CD4-positive, CD25-positive, alpha-beta regulatory T cell (primary cell): ENCODE measurements at regions not wholly inside any gene's neighbourhood (a gene's known extent, or its start where the extent isn't known, plus 50 kb on each side); places are given as distances from the start of the nearest gene placed in this dataset.

Source experiments
- ATAC-seq, 2 donors: fragments of 150-1000 bp; cut with Tn5 transposase; one replicate each; pipeline ENCODE4 v1.10.0; 2021; ENCODE audit warnings: low read depth in 2 of 2, moderate number of reproducible peaks in 2 of 2, moderate library complexity in 1 of 2
- DNase-seq, 3 donors: peaks; one replicate each; pipeline versions ENCODE4 v3.0.0 to v3.0.0-alpha.2; 2012 to 2022; ENCODE audit warnings: mixed read lengths in 1 of 3
- H3K27ac ChIP-seq: one replicate; pipeline ENCODE4 v1.7.0; 2013; ENCODE audit warnings: mild to moderate bottlenecking, low read length; ENCODE audit not compliant: insufficient read depth, poor library complexity, severe bottlenecking
- H3K27me3 ChIP-seq: one replicate; pipeline ENCODE4 v1.7.0; 2013; ENCODE audit warnings: low read length; ENCODE audit not compliant: control insufficient read depth, insufficient read depth
- H3K36me3 ChIP-seq: one replicate; pipeline ENCODE4 v1.7.0; 2013; ENCODE audit warnings: mild to moderate bottlenecking, low read length, moderate library complexity; ENCODE audit not compliant: control insufficient read depth, insufficient read depth
- H3K4me1 ChIP-seq: 2 replicates; pipeline ENCODE4 v1.7.0; 2013; ENCODE audit warnings: mild to moderate bottlenecking, low read length; ENCODE audit not compliant: insufficient read depth, control insufficient read depth, poor library complexity, severe bottlenecking
- H3K4me3 ChIP-seq: one replicate; pipeline ENCODE4 v1.7.0; 2013; ENCODE audit warnings: low read depth, mild to moderate bottlenecking, low read length, moderate library complexity
- H3K9me3 ChIP-seq, 2 experiments: 1 replicate in 1 of 2; 2 replicates in 1 of 2; pipeline ENCODE4 v1.7.0; 2013; ENCODE audit warnings: low read length in 2 of 2, mild to moderate bottlenecking in 1 of 2, moderate library complexity in 1 of 2; ENCODE audit not compliant: control insufficient read depth in 2 of 2
- H3K27ac Mint-ChIP-seq, 3 donors: one replicate each; pipeline ENCODE4 v1.8.0; 2020 to 2022; ENCODE audit warnings: mild to moderate bottlenecking in 3 of 3, mixed read lengths in 3 of 3, moderate library complexity in 2 of 3
- H3K27me3 Mint-ChIP-seq: one replicate; pipeline ENCODE4 v1.8.0; 2022; ENCODE audit warnings: mild to moderate bottlenecking, mixed read lengths
- H3K36me3 Mint-ChIP-seq: one replicate; pipeline ENCODE4 v1.8.0; 2020; ENCODE audit warnings: mixed read lengths
- H3K4me1 Mint-ChIP-seq, 4 donors: one replicate each; pipeline ENCODE4 v1.8.0; 2020 to 2022; ENCODE audit warnings: mixed read lengths in 4 of 4, mild to moderate bottlenecking in 1 of 4
- H3K4me3 Mint-ChIP-seq, 4 donors: one replicate each; pipeline ENCODE4 v1.8.0; 2020 to 2022; ENCODE audit warnings: mild to moderate bottlenecking in 4 of 4, mixed read lengths in 4 of 4, moderate library complexity in 3 of 4
- H3K9me3 Mint-ChIP-seq, 7 donors: one replicate each; pipeline ENCODE4 v1.8.0; 2020 to 2022; ENCODE audit warnings: mixed read lengths in 7 of 7, mild to moderate bottlenecking in 3 of 7, moderate library complexity in 2 of 7

GRCh38 chr21:35579520-35580293 is 480.6 kb downstream of the SETD4 start:
- H3K27ac Mint-ChIP-seq: no peak overlapping the region
- Histone ChIP-seq H3K27ac (no peak overlapping the region), H3K27me3 (peaks cover 3% of the 10 kb centered on the region), H3K9me3 (no peaks in the 10 kb centered on the region), H3K4me1 (no peaks in the 10 kb centered on the region), H3K36me3 (no peaks in the 10 kb centered on the region), H3K4me3 (no peak overlapping the region)
- H3K9me3 Mint-ChIP-seq: peaks cover 0 to 3% (median 0%) of the 10 kb centered on the region in 7 donors
- H3K36me3 Mint-ChIP-seq: no peaks in the 10 kb centered on the region
- no peak for ATAC-seq
- peaks cover 0 to 1% (median 0%) of the 10 kb centered on the region in 4 donors for H3K4me1 Mint-ChIP-seq
- no peak for DNase-seq
- H3K27me3 Mint-ChIP-seq: peaks cover 13% of the 10 kb centered on the region
- H3K4me3 Mint-ChIP-seq: no peak overlapping the region

- Mint-ChIP-seq H3K9me3 (peaks cover 0 to 3% (median 0%) of the 10 kb centered on the region in 7 donors), H3K4me1 (no peaks in the 10 kb centered on the region), H3K36me3 (no peaks in the 10 kb centered on the region), H3K4me3 (no peak overlapping the region), H3K27me3 (peaks cover 18% of the 10 kb centered on the region), H3K27ac (no peak overlapping the region)
- Histone ChIP-seq H3K27me3 (peaks cover 6% of the 10 kb centered on the region), H3K4me3 (no peak overlapping the region), H3K27ac (no peak overlapping the region), H3K9me3 (no peaks in the 10 kb centered on the region), H3K4me1 (no peaks in the 10 kb centered on the region), H3K36me3 (no peaks in the 10 kb centered on the region)
- no peak for ATAC-seq
- DNase-seq: no peak
Measured at GRCh38 chr21:35578831-35579471, 481.4 kb downstream of the SETD4 start.

- H3K9me3 Mint-ChIP-seq: peaks cover 0 to 3% (median 0%) of the 10 kb centered on the region in 7 donors
- no peaks in the 10 kb centered on the region for H3K9me3 ChIP-seq
- H3K27me3 ChIP-seq: peaks cover 6% of the 10 kb centered on the region
- H3K4me3 Mint-ChIP-seq: no peak overlapping the region
- no peaks in the 10 kb centered on the region for H3K36me3 ChIP-seq
- H3K27ac ChIP-seq: no peak overlapping the region
- no peaks in the 10 kb centered on the region for H3K36me3 Mint-ChIP-seq
- no peak overlapping the region for H3K4me3 ChIP-seq
- peaks cover 18% of the 10 kb centered on the region for H3K27me3 Mint-ChIP-seq
- DNase-seq (no peak), ATAC-seq (no peak)
- no peaks in the 10 kb centered on the region for H3K4me1 Mint-ChIP-seq
- H3K4me1 ChIP-seq: no peaks in the 10 kb centered on the region
- no peak overlapping the region for H3K27ac Mint-ChIP-seq
Measured at GRCh38 chr21:35578347-35578782, 482.0 kb downstream of the SETD4 start.

- Mint-ChIP-seq H3K4me1 (no peaks in the 10 kb centered on the region), H3K4me3 (no peak overlapping the region), H3K36me3 (no peaks in the 10 kb centered on the region), H3K9me3 (peaks cover 0 to 3% (median 0%) of the 10 kb centered on the region in 7 donors), H3K27ac (no peak overlapping the region), H3K27me3 (peaks cover 14% of the 10 kb centered on the region)
- H3K36me3 ChIP-seq: no peaks in the 10 kb centered on the region
- no peaks in the 10 kb centered on the region for H3K9me3 ChIP-seq
- DNase-seq (no peak), ATAC-seq (no peak)
- H3K27me3 ChIP-seq: peaks cover 10% of the 10 kb centered on the region
- no peak overlapping the region for H3K27ac ChIP-seq
- no peak overlapping the region for H3K4me3 ChIP-seq
- no peaks in the 10 kb centered on the region for H3K4me1 ChIP-seq
Measured at GRCh38 chr21:35575280-35575915, 484.9 kb downstream of the SETD4 start.

GRCh38 chr21:35573472-35574374 is 486.6 kb downstream of the SETD4 start:
- H3K9me3 Mint-ChIP-seq: peaks cover 0 to 1% (median 0%) of the 10 kb centered on the region in 7 donors
- no peaks in the 10 kb centered on the region for H3K4me1 Mint-ChIP-seq
- H3K36me3 Mint-ChIP-seq: no peaks in the 10 kb centered on the region
- Histone ChIP-seq H3K4me1 (no peaks in the 10 kb centered on the region), H3K27me3 (peaks cover 10% of the 10 kb centered on the region), H3K36me3 (no peaks in the 10 kb centered on the region), H3K4me3 (no peak overlapping the region), H3K9me3 (no peaks in the 10 kb centered on the region), H3K27ac (no peak overlapping the region)
- no peak overlapping the region for H3K27ac Mint-ChIP-seq
- ATAC-seq (no peak), DNase-seq (no peak)
- H3K27me3 Mint-ChIP-seq: peaks cover 11% of the 10 kb centered on the region
- no peak overlapping the region for H3K4me3 Mint-ChIP-seq

GRCh38 chr21:35571910-35572309 is 488.4 kb downstream of the SETD4 start:
- Histone ChIP-seq H3K27ac (no peak overlapping the region), H3K4me1 (no peaks in the 10 kb centered on the region), H3K27me3 (peaks cover 10% of the 10 kb centered on the region), H3K4me3 (no peak overlapping the region), H3K9me3 (no peaks in the 10 kb centered on the region), H3K36me3 (no peaks in the 10 kb centered on the region)
- DNase-seq (no peak), ATAC-seq (no peak)
- Mint-ChIP-seq H3K27ac (no peak overlapping the region), H3K4me3 (no peak overlapping the region), H3K9me3 (no peaks in the 10 kb centered on the region), H3K36me3 (no peaks in the 10 kb centered on the region), H3K4me1 (no peaks in the 10 kb centered on the region), H3K27me3 (peaks cover 17% of the 10 kb centered on the region)

GRCh38 chr21:35568643-35569042 is 491.7 kb downstream of the SETD4 start:
- Histone ChIP-seq H3K27me3 (peaks cover 4% of the 10 kb centered on the region), H3K4me1 (no peaks in the 10 kb centered on the region), H3K4me3 (no peak overlapping the region), H3K27ac (no peak overlapping the region), H3K9me3 (no peaks in the 10 kb centered on the region), H3K36me3 (no peaks in the 10 kb centered on the region)
- DNase-seq (no peak), ATAC-seq (no peak)
- Mint-ChIP-seq H3K4me3 (no peak overlapping the region), H3K4me1 (no peaks in the 10 kb centered on the region), H3K27ac (no peak overlapping the region), H3K9me3 (peaks cover 0 to under 1% (median 0%) of the 10 kb centered on the region in 7 donors), H3K27me3 (peaks cover 6% of the 10 kb centered on the region), H3K36me3 (no peaks in the 10 kb centered on the region)
